Left cardiac atrium (tissue), 4 donors: ENCODE measurements at regions not wholly inside any gene's neighbourhood (a gene's known extent, or its start where the extent isn't known, plus 50 kb on each side); places are given as distances from the start of the nearest gene placed in this dataset.
"Not testable (repeated sequence)": the region's sequence is repeated elsewhere in the genome, so short reads cannot be mapped to it uniquely, and the experiment has no call there.

Source experiments
- ATAC-seq, 2 donors: fragments of 200-7000 bp; cut with Tn5 transposase; one replicate each; pipeline ENCODE4 v1.9.1; 2020; ENCODE audit warnings: mild to moderate bottlenecking in 2 of 2, moderate library complexity in 2 of 2
- DNase-seq: peaks from one replicate; pipeline ENCODE4 v3.0.0-alpha.2; 2020
- intact Hi-C, 2 donors: fragments of 100-400 bp; cut with DNase I; formaldehyde crosslinking; loops; one replicate each; pipeline versions ENCODE4 v1.14.1 to v1.15.1; 2022 to 2023
- donor health status: DM: no; HTN: yes; CAD: no.
- donor health status: DM: no; HTN: yes; CAD: no; lungs with severe emphysema.
- donor health status: DM: yes; HTN: yes; CAD: no.
- donor health status: Dilated cardiomyopathy.

DNA sequence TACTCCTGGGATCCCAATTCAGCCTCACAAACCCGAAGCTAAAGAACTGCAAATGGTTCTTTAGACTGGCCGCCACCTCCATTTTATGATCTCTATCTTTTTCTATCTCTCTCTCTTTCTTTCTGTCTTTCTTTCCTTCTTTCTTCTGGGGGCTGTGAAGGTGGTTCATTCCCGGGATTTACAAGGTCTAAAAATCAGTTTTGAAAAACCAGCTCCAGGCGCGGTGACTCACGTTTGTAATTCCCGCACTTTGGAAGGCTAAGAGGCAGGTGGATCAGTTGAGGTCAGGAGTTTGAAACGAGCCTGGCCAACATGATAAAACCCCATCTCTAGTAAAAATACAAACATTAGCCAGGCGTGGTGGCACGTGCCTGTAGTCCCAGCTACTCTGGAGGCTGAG, 67.2 kb upstream of the VASH1 start:
- DNase-seq, result no peak
- intact Hi-C loops, result no loop called here
- ATAC-seq, result no peak

DNA sequence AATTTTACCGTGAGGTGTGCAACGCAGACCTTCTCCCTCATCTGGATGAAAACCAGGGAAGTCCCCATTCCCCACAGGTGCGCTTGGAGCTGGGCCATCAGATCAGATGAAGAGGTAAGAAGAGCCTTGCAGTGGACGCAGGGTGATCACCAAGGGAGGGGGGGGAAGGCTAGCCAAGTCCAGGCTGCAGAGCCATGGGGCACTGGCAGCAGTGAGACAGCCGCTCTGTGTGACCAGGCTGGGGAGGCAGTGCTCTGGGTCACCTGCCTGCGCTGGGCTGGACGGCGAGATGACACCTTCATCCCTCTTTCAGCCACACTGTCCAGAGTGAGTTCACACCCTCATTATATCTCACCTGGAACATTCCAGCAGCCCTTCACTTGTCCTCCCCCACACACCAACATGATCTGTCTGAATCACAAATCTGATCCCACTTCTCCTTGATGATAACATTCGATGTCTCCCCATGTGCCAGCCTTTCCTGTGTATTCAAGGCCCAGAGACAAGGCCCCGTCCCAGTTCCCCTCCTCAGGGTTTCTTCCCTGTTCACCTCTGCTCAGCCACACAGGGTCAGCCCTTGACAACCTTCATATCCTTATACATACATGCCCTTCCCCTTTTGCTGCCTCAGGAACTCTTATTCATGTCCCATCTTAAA, 65.9 kb upstream of the VASH1 start:
- DNase-seq (no peak), ATAC-seq (no peak)
- intact Hi-C loops, result no loop called here

DNA sequence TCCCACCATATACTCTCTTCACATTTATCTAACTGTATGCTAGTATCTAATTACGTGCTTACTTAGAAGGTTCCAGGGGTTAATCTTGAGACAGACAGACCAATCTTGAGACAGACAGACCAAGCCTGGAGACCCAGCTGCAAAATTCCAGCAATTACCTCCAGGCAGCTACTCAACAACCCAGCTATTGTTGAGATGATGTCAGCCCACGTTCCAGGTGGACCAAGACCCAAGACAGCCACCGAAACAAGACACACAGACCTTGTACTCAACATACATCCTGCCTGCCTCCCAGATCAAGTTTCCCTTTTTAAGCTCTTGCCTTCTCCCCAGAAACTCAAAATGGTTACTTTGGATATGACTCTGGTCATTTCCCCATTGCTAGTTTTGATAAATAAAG, 64.9 kb upstream of the VASH1 start:
- ATAC-seq (no peak), DNase-seq (no peak)
- intact Hi-C loops, result no loop called here

DNA sequence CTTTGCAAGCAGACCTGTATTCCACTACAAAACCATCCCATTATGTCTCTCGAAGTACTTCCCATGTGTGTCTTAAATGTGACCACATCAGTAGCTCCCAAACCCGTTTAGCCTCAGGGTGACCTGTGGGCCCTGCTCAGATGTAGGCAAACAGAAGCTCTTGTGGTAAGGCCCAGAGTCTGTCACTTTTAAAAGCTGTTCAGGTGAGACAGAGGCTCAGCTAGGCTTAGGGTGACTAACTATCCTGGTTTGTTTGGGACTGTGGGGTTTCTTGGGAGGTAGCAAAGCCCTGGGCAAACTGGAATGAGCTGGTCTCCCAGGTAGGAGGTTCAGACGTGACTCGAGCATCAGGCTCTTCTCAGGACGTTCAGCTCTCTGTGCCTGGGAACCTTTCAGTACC, 64.5 kb upstream of the VASH1 start:
- intact Hi-C loops, result no loop called here
- DNase-seq, result no peak
- ATAC-seq, result no peak

DNA sequence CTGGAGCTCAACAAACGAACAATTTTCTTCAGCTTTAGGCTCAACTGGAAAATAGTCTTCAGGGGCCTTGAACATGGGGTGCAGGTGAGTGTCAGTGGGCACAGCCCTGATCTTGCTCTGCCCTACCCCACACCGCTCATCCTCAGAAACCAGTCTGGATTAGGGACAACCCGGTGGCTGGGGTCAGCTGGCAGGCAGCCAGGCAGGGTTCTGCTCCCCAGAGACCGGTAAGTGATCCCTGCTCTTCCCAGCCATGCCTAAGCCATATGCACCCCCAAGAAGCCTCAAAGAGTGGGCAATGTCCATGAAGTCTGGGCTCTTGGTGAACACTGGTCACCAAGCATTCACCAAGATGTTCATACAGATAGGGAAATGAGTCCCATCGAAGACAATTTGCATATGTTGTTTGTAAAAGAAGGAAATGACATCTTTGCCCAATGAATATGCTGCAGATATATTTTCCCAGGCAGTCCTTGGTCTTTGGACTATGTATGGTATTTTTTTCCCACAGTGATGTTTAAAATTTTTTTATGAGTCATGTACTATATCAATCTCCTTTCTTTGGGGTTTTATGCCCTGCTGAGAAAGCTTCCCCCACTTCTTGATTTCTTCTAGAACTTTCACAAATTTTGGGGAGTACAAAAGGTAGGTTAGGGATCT, 63.9 kb upstream of the VASH1 start:
- intact Hi-C loops, result no loop called here
- ATAC-seq (no peak), DNase-seq (no peak)

DNA sequence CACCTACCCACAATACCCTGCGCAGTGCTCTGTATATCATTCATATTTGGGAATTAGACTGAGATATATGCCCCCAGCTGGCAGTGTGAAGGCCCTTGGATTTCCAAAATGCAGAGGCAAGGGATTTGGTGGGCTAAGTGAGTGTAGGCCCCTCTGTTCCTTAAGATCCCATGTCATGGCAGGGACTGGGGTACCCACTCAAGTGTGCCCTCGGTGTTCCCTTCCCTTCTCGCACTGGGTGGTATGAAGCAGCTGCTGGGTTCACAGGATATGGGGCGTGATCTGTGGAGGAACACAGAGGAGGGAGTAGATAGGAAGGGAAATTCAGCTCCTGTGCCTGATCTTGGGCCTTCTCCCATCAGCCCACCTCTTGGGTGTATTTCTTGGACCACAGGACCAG, 63.1 kb upstream of the VASH1 start:
- intact Hi-C loops, result no loop called here
- DNase-seq (no peak), ATAC-seq (no peak)

DNA sequence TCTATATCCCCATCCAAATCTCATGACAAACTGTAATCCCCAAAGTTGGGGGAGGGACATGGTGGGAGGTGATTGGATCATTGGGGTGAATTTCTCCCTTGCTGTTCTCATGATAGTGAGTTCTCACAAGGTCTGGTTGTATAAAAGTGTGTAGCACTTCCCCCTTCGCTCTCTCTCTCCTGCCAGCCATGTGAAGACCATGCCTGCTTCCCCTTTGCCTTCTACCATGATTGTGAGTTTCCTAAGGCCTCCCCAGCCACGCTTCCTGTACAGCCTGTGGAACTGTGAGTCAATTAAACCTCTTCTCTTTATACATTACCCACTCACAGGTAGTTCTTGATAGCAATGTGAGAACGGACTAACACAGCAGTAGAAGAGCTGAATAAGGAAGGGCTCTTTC, 62.6 kb upstream of the VASH1 start:
- intact Hi-C loops, result no loop called here

DNA sequence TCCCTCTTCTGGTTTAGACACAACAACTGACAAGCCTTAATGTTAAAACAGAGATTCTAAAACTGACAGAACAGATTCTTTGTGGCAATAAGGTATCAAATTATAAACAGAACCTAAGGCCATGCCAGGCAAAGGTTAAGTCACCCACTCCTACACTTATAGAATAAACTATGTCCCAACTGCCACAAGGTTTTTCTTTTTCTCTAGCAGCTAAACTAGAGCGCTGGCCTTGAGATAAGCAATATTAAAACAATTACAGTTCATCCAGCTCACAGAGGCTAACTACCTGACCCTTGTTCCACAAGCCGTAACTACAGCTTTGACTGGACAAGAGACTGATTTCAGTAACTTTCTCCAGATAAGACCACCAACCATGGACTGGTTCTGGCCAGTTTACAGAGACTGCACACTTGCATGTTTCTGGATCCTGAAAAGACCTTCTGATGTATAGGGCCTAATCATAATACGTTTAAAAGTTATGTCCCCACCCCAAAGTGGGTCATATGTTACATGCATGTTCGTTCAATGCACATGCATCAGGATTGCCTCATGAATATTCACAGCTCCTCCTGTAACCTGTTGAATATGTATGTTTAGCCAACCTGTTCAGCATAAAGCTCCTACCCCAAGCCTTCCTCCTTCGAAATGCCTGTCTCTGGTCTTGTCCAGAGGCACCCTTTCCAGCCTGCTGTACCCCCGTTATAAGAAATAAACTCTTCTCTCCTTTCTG, 61.9 kb upstream of the VASH1 start:
- DNase-seq, result no peak
- intact Hi-C loops, result no loop called here
- ATAC-seq, result no peak

More for the DNA sequence above, 62.6 kb upstream of the VASH1 start:
- no peak for DNase-seq
- no peak for ATAC-seq

DNA sequence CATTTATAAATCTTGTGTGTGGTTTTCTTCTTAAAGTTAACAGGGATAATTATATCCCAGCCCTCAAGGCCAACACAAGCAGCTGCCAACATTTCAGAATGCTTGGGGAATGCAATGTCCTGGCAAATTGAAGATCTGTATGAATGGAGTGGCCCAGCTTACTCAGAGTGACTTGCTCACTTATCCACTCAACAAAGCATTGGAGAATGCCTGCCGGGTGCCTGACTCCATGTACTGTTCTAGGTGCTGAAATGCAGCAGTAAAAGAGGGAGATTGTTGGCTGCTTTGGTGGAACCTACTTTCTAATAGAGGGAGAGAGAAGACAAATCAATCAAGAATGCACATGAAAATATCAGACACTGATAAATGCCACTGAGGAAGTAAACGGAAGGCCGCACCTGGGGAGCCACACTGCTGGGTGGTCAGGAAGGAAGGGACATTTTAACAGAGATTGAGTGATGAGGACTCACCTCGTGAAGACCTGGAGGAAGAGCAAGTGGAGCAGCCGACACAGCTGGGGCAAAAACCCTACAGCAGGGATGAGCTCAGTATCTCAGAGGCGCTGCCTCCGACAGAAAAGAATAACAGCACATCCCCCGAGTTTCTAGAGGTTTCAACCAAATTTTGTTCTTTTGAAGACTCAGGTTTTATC, 61.2 kb upstream of the VASH1 start:
- ATAC-seq, result peak; percentile 64 to 77
- no peak for DNase-seq
- intact Hi-C loops, result no loop called here

DNA sequence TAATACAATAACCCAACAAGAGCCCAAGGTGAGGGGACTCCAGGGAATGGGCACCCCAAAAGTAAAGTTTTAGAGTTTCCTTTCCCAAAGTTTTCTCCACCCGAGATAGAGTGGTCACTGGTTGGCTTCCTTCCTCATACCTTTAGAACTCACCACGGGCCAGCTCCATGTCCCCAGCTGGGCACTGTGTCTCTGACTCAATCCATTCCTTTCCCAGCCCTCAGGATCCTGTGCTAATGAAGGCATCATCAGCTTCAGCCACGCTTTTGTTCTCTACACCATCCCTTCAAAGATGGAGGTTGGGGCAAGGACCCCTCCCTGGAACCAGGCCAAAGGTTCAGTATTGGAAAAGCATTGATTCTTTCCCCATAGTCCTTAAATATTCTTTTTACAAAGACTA, 59.8 kb upstream of the VASH1 start:
- no peak for DNase-seq
- intact Hi-C loops, result no loop called here

DNA sequence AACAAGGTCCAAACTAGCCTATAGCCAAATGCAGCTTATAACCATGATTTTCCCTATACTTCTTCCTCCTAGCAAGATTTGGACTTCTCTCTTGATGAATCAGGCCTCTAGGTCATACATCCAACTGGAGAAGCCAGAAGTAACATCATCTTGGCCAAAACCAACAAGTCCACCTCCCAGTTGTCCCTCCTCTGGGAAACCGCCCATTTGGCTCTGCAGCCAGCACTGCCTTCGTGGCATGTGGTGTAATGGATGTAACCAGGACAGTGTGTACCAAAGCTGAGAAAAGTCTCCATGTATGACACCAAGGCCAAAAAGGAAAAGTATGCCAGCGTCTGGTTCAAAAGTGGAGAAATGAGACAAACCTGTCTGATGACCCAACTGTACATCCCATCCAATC, 59.3 kb upstream of the VASH1 start:
- DNase-seq, result peak; percentile 85
- ATAC-seq, result peak; percentile 67 to 86
- intact Hi-C loops, result no loop called here

More for the DNA sequence above, 59.8 kb upstream of the VASH1 start:
- peak in 1 of 2 donors; percentile 22 for ATAC-seq

DNA sequence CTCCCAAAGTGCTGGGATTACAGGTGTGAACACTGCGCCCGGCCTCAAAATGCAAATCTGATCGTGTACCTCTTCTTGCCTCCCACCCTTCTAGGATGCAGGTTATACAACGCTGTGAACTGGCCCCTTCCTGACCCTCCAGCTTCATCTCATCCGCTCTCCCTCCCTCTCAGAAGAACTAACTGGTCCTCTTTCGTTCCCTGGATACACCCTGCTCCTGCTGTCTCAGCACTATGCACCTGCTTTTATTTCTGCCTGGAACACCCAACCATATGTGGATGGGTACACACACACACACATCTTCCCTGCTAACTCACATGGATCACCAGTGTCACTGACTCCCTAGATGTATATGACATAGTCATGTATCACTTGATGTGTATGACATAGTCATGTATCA, 56.1 kb upstream of the VASH1 start:
- DNase-seq (no peak), ATAC-seq (no peak)
- intact Hi-C loops, result no loop called here

DNA sequence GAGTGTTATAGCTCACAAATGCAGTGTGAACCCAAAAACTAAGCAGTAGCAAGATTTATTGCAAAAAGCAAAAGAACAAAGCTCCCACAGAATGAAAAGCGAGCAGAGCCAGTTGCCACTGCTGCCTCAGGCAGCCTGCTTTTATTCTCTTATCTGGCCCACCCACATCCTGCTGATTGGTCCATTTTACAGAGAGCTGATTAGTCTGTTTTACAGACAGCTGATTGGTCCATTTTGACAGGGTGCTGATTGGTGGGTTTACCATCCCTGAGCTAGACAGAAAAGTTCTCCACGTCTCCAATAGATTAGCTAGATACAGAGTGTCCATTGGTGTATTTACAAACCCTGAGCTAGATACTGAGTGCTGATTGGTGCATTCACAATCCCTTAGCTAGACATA, 55.1 kb upstream of the VASH1 start:
- ATAC-seq, DNase-seq, intact Hi-C loops: not testable (repeated sequence)

DNA sequence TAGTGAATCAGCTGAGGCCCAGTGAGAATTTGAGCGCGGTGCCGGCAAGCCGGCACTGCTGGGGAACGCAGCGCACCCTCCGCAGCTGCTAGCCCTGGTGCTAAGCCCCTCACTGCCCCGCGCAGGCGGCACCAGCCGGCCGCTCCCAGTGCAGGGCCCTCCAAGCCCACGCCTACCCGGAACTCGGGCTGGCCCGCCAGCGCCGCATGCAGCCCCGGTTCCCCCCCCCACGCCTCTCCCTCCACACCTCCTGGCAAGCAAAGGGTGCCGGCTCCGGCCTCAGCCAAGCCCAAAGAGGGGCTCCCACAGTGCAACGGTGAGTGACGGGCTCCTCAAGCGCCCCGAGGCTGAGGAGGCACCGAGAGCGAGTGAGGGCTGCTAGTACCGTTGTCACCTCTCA, 54.5 kb upstream of the VASH1 start:
- DNase-seq, result no peak
- intact Hi-C loops, result no loop called here
- ATAC-seq, result no peak

DNA sequence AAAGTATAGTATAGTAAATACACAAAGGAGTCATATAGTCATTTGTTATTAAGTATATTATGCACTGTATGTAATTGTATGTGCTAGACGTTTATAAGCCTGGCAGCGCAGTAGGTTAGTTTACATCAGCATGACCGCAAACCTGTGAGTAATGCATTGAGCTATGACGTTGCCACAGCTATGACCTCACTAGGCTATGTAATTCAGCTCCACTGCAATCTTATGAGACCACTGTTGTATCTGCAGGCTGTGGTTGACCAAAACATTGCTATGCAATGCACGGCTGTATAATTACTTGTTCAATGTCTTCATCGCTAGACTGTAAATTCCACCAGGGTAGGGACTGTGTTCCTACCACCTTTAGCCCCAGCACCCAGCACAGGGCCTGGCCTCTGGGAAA, 53.2 kb upstream of the VASH1 start:
- intact Hi-C loops, result no loop called here
- ATAC-seq (no peak), DNase-seq (no peak)

DNA sequence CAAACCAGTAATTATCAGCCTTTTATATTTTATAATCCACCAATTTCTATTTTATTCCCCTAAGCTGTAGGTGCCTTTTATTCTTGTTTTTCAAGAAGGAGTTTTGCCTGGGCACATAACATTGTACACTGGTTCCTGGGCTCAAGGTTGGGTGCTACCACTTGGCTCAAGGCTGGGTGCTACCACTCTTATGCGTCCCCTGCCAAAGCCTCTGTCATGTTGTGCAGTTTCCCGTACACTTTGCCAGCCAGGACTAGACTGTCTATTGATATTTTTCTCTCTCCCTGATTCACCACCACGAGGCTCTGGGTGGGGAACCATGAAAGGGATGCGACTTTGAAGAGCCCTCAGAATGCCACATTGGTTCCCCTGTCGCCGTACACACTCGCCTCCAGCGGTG, 52.5 kb upstream of the VASH1 start:
- ATAC-seq (no peak), DNase-seq (no peak)
- intact Hi-C loops, result no loop called here

DNA sequence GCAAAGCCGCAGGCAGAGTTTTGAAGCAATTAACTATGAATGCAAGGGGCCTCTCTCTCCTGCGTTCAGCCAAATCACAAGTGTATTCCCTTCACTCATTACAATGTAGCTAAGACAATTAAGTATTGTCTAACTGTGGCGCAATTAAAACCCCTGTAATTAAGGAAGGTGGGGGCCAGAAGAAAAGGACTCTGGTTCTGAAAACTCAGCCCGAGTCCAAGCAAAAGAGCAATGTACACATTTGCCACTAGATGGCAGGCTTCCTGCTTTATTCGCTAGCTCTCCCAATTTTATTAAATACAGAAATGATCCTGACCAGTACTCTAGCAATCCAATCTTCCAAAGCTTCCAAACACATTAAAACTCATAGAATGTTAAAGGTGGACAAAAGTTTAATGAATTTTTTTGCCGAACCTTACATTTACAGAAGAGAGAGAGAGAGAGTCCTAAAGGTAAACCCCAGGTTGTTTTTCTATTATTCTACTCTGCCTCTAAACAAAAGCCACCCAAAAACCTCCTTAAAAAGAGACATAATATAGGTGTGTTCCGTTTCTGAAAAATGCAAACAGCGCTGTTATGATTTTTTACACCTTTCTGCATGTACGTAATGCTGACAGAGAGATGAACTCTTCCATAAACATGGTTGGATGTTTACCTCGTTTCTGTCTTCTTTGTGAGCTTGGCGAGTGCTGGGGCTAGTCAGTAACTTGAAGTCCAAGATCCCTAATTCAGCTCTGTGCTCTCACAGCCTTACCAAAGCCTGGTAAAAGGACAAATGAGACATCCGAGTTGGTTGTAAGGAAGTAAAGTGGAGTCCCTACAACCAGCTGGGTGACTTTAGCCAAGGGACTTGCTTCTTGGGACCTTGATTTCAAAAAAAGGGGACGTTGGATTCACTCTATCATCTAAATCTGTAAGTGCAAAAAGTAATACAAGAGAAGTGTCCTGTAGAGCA, 50.9 kb upstream of the VASH1 start:
- no peak for DNase-seq
- intact Hi-C loops, result loop anchor here (1.0 to 5.0 kb wide), 2 partner anchors 72 to 75 kb away; no protein-coding TSS in a partner anchor
- ATAC-seq, result peak; percentile 64 to 70
